ENCODE measurements at regions not wholly inside any gene's neighbourhood (a gene's known extent, or its start where the extent isn't known, plus 50 kb on each side); places are given as distances from the start of the nearest gene placed in this dataset.

DNA sequence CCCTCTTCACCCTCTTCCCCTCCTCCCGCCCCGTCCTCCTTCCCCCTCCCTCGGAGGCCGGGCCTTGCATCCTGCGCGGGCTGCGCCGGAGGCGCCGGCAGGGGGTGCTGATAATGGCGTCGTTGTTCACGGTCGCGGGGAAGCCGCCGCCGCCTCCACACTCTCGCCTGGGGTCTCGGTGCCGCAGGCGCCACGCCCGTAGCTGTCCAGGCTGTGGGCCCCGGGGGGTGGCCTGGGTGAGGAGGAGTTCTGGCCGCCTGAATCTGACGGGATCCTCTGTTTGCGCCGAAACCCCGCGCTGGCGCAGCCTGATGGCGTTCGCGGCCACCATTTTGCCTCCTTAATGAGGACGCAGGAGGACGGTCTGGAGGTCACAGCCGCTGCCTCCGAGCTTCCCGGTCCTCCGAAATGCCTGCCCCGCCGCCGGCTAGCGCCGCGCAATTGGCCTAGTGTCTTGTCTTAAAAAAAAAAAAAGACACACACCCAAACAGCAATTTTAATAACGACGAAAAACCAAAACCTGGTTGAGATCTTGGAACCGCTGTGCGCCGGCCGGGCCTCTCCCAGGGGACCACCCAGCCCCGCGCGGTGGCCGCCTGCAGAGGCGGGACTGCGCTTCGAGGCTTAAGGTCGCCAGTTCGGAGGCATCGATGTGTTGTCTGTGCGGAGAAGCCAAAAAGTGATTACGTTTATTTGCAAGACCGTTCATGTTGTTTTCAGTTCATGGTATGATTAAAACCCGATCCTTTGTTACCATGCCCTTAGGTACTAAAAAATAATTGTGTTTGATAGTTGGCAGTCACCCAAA is 106.6 kb upstream of the HNRNPU start (continued):
- TF ChIP-seq AFF1 (IDR thresholded peaks at IDR 0.05; ENCODE audit: low read depth in 1 of 2, partially characterized antibody in 2 of 2) (peak; percentile 30 to 59), MXI1 (IDR thresholded peaks at IDR 0.05; ENCODE audit: low read depth, low read length) (peak; percentile 18; the same call in 1 of the 2 replicates), PCBP1 (IDR thresholded peaks at IDR 0.05; ENCODE audit: low read depth, low read length, poor library complexity, severe bottlenecking) (peak; percentile 98), FOXK2 (conservative IDR thresholded peaks at IDR 0.05 in 1 of 2, IDR thresholded peaks at IDR 0.05 in 1 of 2; ENCODE audit: low read depth in 2 of 2) (peak; percentile 63 to 81; a peak in 3 of 4 replicates), ZNF398 (CRISPR knock-in tag; IDR thresholded peaks at IDR 0.05) (no peak), MCM7 (IDR thresholded peaks at IDR 0.05) (no peak), FOXJ2 (tag; IDR thresholded peaks at IDR 0.05) (peak; percentile 88), NUFIP1 (IDR thresholded peaks at IDR 0.05; ENCODE audit: partially characterized antibody) (peak; percentile 55), KLF16 (IDR thresholded peaks at IDR 0.05) (no peak; the same call in 1 of the 2 replicates), ZNF707 (CRISPR knock-in tag; conservative IDR thresholded peaks at IDR 0.05) (peak; percentile 69; the same call in 1 of the 2 replicates), TRIM28 (IDR thresholded peaks at IDR 0.05) (peak; percentile 46; the same call in 1 of the 2 replicates), ZBTB17 (CRISPR knock-in tag; IDR thresholded peaks at IDR 0.05) (peak; percentile 77; the same call in 1 of the 2 replicates), CEBPZ (IDR thresholded peaks at IDR 0.05; ENCODE audit: borderline replicate concordance, low read depth, low read length) (0 out of 2 replicates have a peak, but pooled peaks have one; percentile 8), ZNF436 (CRISPR knock-in tag; IDR thresholded peaks at IDR 0.05) (peak; percentile 49; the same call in 1 of the 2 replicates), HDGF (IDR thresholded peaks at IDR 0.05) (no peak), ZNF76 (CRISPR knock-in tag; IDR thresholded peaks at IDR 0.05; ENCODE audit: borderline replicate concordance) (no peak; the same call in 1 of the 2 replicates), ARID2 (IDR thresholded peaks at IDR 0.05) (no peak)

Measured in K562 (cell line).